ENCODE measurements at regions not wholly inside any gene's neighbourhood (a gene's known extent, or its start where the extent isn't known, plus 50 kb on each side); places are given as distances from the start of the nearest gene placed in this dataset.

DNA sequence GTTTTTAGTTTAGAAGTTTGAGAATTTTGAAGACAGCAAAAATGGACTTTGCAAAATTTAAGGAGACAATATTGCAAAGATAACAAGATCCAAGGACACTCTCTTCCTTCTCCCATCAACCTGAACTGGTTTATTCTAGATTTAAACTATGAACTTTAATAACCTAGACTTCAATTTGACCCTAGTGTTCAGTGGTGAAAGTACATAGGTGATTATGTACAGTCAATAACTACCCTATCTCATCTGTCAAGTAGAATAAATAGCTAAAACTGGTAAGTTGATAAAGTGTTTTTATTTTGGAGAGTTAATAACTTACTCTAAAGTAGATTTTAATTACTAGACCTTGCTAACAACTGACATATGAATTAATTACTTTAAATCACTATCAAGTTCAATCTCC, 52.9 kb upstream of the NFE2L2 start:
- Histone ChIP-seq H3K14ac (ENCODE audit: insufficient read length) (no peak overlapping the region), H3K9ac (replicated peaks in 1 of 4; ENCODE audit: extremely low read depth in 1 of 4, low read depth in 3 of 4, low read length in 3 of 4) (no peak overlapping the region), H3K4me3 (ENCODE audit: extremely low read depth in 1 of 4, insufficient read depth in 2 of 4, low read depth in 3 of 4, low read length in 4 of 4) (no peak overlapping the region), H3K4me2 (ENCODE audit: insufficient read depth in 1 of 2, low read depth in 2 of 2, low read length in 2 of 2) (no peak overlapping the region), H2AFZ (ENCODE audit: low read length) (no peak overlapping the region), H2BK15ac (ENCODE audit: low read length) (no peak overlapping the region), H3K4ac (replicated peaks; ENCODE audit: insufficient read length, low read depth, low read length) (no peak overlapping the region), H3K27me3 (replicated peaks in 1 of 4; ENCODE audit: control insufficient read depth in 3 of 4, extremely low read depth in 1 of 4, insufficient read depth in 3 of 4, low read length in 3 of 4) (no peaks in the 10 kb centered on the region), H3K4me1 (replicated peaks in 1 of 4; ENCODE audit: control insufficient read depth in 3 of 4, insufficient read depth in 4 of 4, low read length in 3 of 4) (peaks cover 0 to 5% (median 2%) of the 10 kb centered on the region in 4 experiments; a peak in 3 of 7 replicates), H3K79me2 (ENCODE audit: control insufficient read depth in 1 of 2, insufficient read depth in 2 of 2, low read length in 2 of 2) (no peaks in the 10 kb centered on the region), H2BK12ac (ENCODE audit: low read depth, low read length) (no peak overlapping the region), H3K56ac (replicated peaks; ENCODE audit: insufficient read length, low read depth, low read length) (no peak overlapping the region), H2BK120ac (replicated peaks; ENCODE audit: low read depth, low read length) (no peak overlapping the region), H3K79me1 (ENCODE audit: low read depth, low read length) (no peaks in the 10 kb centered on the region), H4K91ac (replicated peaks; ENCODE audit: insufficient read length, low read length) (no peak overlapping the region), H4K8ac (ENCODE audit: extremely low read depth, insufficient read depth, low read length) (no peak overlapping the region), H2BK20ac (ENCODE audit: low read length) (no peak overlapping the region), H3K36me3 (ENCODE audit: control insufficient read depth in 2 of 4, insufficient read depth in 4 of 4, low read length in 3 of 4) (no peaks in the 10 kb centered on the region), H4K5ac (ENCODE audit: insufficient read length, low read depth, low read length) (no peak overlapping the region), H2AK5ac (ENCODE audit: low read depth, low read length) (no peak overlapping the region), H3K27ac (ENCODE audit: low read depth, low read length) (no peak overlapping the region), H3K18ac (ENCODE audit: extremely low read depth, low read length) (no peak overlapping the region), H2BK5ac (ENCODE audit: low read depth, low read length) (no peak overlapping the region), H3K23ac (ENCODE audit: insufficient read length) (no peak overlapping the region), H3K9me3 (ENCODE audit: insufficient read depth in 2 of 2, low read depth in 1 of 2, low read length in 1 of 2) (no peaks in the 10 kb centered on the region), H4K20me1 (replicated peaks in 1 of 2; ENCODE audit: control insufficient read depth in 1 of 2, insufficient read depth in 2 of 2, low read length in 2 of 2) (no peaks in the 10 kb centered on the region), H3K23me2 (ENCODE audit: low read depth, low read length) (no peaks in the 10 kb centered on the region)
- DNase-seq (ENCODE audit: low read depth in 1 of 2, low spot score in 2 of 2) (no peak), FAIRE-seq (no peak)
- ChIA-PET CTCF (ENCODE audit: partially characterized antibody) (no interaction called here), POLR2A (ENCODE audit: partially characterized antibody) (interaction anchor here (0.6 kb wide), 1 partner anchor 128 kb away, joined by 3 read pairs; no protein-coding TSS in a partner anchor)
- TF ChIP-seq SIX5 (IDR thresholded peaks at IDR 0.05; ENCODE audit: low read depth, low read length) (no peak), RFX5 (IDR thresholded peaks at IDR 0.05; ENCODE audit: borderline replicate concordance, low read depth, low read length) (no peak), CEBPB (IDR thresholded peaks at IDR 0.05; ENCODE audit: low read depth, low read length) (no peak)
